ENCODE measurements at regions not wholly inside any gene's neighbourhood (a gene's known extent, or its start where the extent isn't known, plus 50 kb on each side); places are given as distances from the start of the nearest gene placed in this dataset.
A peak's percentile ranks its signal among the peaks of the same experiment; 100 is the strongest.

- peak overlapping the region; percentile 54 to 94 (median 70); a peak in 21 of 22 replicates for H3K27ac ChIP-seq
- H4K20me1 ChIP-seq = no peaks in the 10 kb centered on the region
- peak overlapping the region; percentile 37 to 78 (median 65); a peak in 17 of 22 replicates for H3K9ac ChIP-seq
- no peaks in the 10 kb centered on the region for H3K27me3 ChIP-seq
- H3K4me2 ChIP-seq = peak overlapping the region; percentile 76 to 97 (median 88); a peak in 21 of 22 replicates
- no peaks in the 10 kb centered on the region for H3K36me3 ChIP-seq
- TF ChIP-seq Cebpa-rat (IDR thresholded peaks at IDR 0.05) = no peak
- H3K4me1 ChIP-seq = peaks cover 43 to 55% (median 51%) of the 10 kb centered on the region in 10 experiments
- H3K4me3 ChIP-seq = peak overlapping the region in 4 of 10 experiments; percentile 14 to 35 (median 28); a peak in 2 of 20 replicates
- peaks cover 0 to 7% (median 3%) of the 10 kb centered on the region in 11 experiments; a peak in 16 of 22 replicates for H3K9me3 ChIP-seq (replicated peaks in 1 of 11)
Measured at GRCh38 chr13:44117816-44118215, 238.1 kb downstream of the LACC1 start.

GRCh38 chr13:44118881-44119280 is 239.2 kb downstream of the LACC1 start:
- peaks cover 10 to 18% (median 14%) of the 10 kb centered on the region in 11 experiments for H3K9me3 ChIP-seq (replicated peaks in 1 of 11)
- no peak for TF ChIP-seq Cebpa-rat (IDR thresholded peaks at IDR 0.05)
- peak overlapping the region in 9 of 11 experiments; percentile 12 to 94 (median 73); a peak in 15 of 22 replicates for H3K27ac ChIP-seq
- peak overlapping the region in 2 of 11 experiments; percentile 11 to 78; a peak in 2 of 22 replicates for H3K9ac ChIP-seq
- H3K27me3 ChIP-seq = no peaks in the 10 kb centered on the region
- peaks cover 43 to 55% (median 51%) of the 10 kb centered on the region in 10 experiments for H3K4me1 ChIP-seq
- H3K36me3 ChIP-seq = peaks cover 0 to 5% (median 0%) of the 10 kb centered on the region in 11 experiments; a peak in 1 of 22 replicates
- no peak overlapping the region for H3K4me3 ChIP-seq
- peak overlapping the region; percentile 76 to 97 (median 88) for H3K4me2 ChIP-seq
- H4K20me1 ChIP-seq = no peaks in the 10 kb centered on the region

- peaks cover 15 to 23% (median 20%) of the 10 kb centered on the region in 11 experiments for H3K9me3 ChIP-seq (replicated peaks in 1 of 11)
- H3K4me1 ChIP-seq = peaks cover 43 to 52% (median 50%) of the 10 kb centered on the region in 10 experiments
- no peak for TF ChIP-seq Cebpa-rat (IDR thresholded peaks at IDR 0.05)
- H3K27ac ChIP-seq = peak overlapping the region in 5 of 11 experiments; percentile 68 to 94 (median 77); a peak in 6 of 22 replicates
- no peak overlapping the region for H3K9ac ChIP-seq
- no peaks in the 10 kb centered on the region for H4K20me1 ChIP-seq
- H3K36me3 ChIP-seq = peaks cover 0 to 5% (median 0%) of the 10 kb centered on the region in 11 experiments; a peak in 1 of 22 replicates
- H3K4me2 ChIP-seq = peak overlapping the region in 8 of 11 experiments; percentile 76 to 97 (median 88); a peak in 11 of 22 replicates
- H3K4me3 ChIP-seq = no peak overlapping the region
- no peaks in the 10 kb centered on the region for H3K27me3 ChIP-seq
Measured at GRCh38 chr13:44120043-44120442, 240.3 kb downstream of the LACC1 start.

GRCh38 chr13:44120849-44121755 is 241.4 kb downstream of the LACC1 start:
- Histone ChIP-seq H4K20me1 (no peaks in the 10 kb centered on the region), H3K36me3 (peaks cover 0 to 5% (median 0%) of the 10 kb centered on the region in 11 experiments; a peak in 1 of 22 replicates), H3K4me1 (peaks cover 35 to 41% (median 40%) of the 10 kb centered on the region in 10 experiments), H3K27me3 (no peaks in the 10 kb centered on the region), H3K27ac (no peak overlapping the region), H3K4me3 (no peak overlapping the region), H3K4me2 (no peak overlapping the region), H3K9me3 (replicated peaks in 1 of 11) (peaks cover 15 to 24% (median 21%) of the 10 kb centered on the region in 11 experiments), H3K9ac (no peak overlapping the region)
- TF ChIP-seq Cebpa-rat (IDR thresholded peaks at IDR 0.05) = no peak

- Histone ChIP-seq H3K36me3 (peaks cover 0 to 5% (median 0%) of the 10 kb centered on the region in 11 experiments; a peak in 1 of 22 replicates), H3K9ac (no peak overlapping the region), H3K9me3 (replicated peaks in 1 of 11) (peaks cover 15 to 28% (median 21%) of the 10 kb centered on the region in 11 experiments), H3K4me3 (no peak overlapping the region), H3K27me3 (no peaks in the 10 kb centered on the region), H3K4me2 (no peak overlapping the region), H4K20me1 (no peaks in the 10 kb centered on the region), H3K27ac (no peak overlapping the region), H3K4me1 (peaks cover 2 to 14% (median 8%) of the 10 kb centered on the region in 10 experiments)
- no peak for TF ChIP-seq Cebpa-rat (IDR thresholded peaks at IDR 0.05)
Measured at GRCh38 chr13:44124352-44124751, 244.6 kb downstream of the LACC1 start.

GRCh38 chr13:44125943-44126469 is 246.3 kb downstream of the LACC1 start:
- Histone ChIP-seq H3K9ac (no peak overlapping the region), H4K20me1 (no peaks in the 10 kb centered on the region), H3K9me3 (replicated peaks in 1 of 11) (peaks cover 15 to 28% (median 21%) of the 10 kb centered on the region in 11 experiments), H3K4me1 (peaks cover 0 to 12% (median 0%) of the 10 kb centered on the region in 10 experiments; a peak in 4 of 20 replicates), H3K4me2 (no peak overlapping the region), H3K27ac (no peak overlapping the region), H3K36me3 (peaks cover 0 to 5% (median 0%) of the 10 kb centered on the region in 11 experiments; a peak in 1 of 22 replicates), H3K4me3 (no peak overlapping the region), H3K27me3 (no peaks in the 10 kb centered on the region)
- TF ChIP-seq Cebpa-rat (IDR thresholded peaks at IDR 0.05) = no peak

GRCh38 chr13:44128552-44129001 is 245.0 kb upstream of the SERP2 start:
- no peaks in the 10 kb centered on the region; a peak in 1 of 22 replicates for H3K36me3 ChIP-seq
- peak overlapping the region in 1 of 11 experiments; percentile 26; a peak in 3 of 22 replicates for H3K4me2 ChIP-seq
- H3K27me3 ChIP-seq = no peaks in the 10 kb centered on the region
- no peak overlapping the region for H3K4me3 ChIP-seq
- H4K20me1 ChIP-seq = no peaks in the 10 kb centered on the region
- H3K9ac ChIP-seq = no peak overlapping the region
- peaks cover 7 to 16% (median 9%) of the 10 kb centered on the region in 11 experiments for H3K9me3 ChIP-seq (replicated peaks in 1 of 11)
- no peak overlapping the region for H3K27ac ChIP-seq
- H3K4me1 ChIP-seq = peaks cover 0 to 38% (median 0%) of the 10 kb centered on the region in 10 experiments; a peak in 8 of 20 replicates
- TF ChIP-seq Cebpa-rat (IDR thresholded peaks at IDR 0.05) = no peak

GRCh38 chr13:44129418-44129817 is 244.2 kb upstream of the SERP2 start:
- no peaks in the 10 kb centered on the region for H4K20me1 ChIP-seq
- TF ChIP-seq Cebpa-rat (IDR thresholded peaks at IDR 0.05) = no peak
- H3K27me3 ChIP-seq = no peaks in the 10 kb centered on the region
- H3K36me3 ChIP-seq = no peaks in the 10 kb centered on the region
- H3K27ac ChIP-seq = no peak overlapping the region
- H3K9me3 ChIP-seq (replicated peaks in 1 of 11) = peaks cover 0 to 8% (median under 1%) of the 10 kb centered on the region in 11 experiments; a peak in 7 of 22 replicates
- H3K4me3 ChIP-seq = no peak overlapping the region
- H3K4me2 ChIP-seq = no peak overlapping the region
- H3K4me1 ChIP-seq = peaks cover 0 to 46% (median 0%) of the 10 kb centered on the region in 10 experiments; a peak in 8 of 20 replicates
- H3K9ac ChIP-seq = no peak overlapping the region
